ENCODE measurements at regions not wholly inside any gene's neighbourhood (a gene's known extent, or its start where the extent isn't known, plus 50 kb on each side); places are given as distances from the start of the nearest gene placed in this dataset.

DNA sequence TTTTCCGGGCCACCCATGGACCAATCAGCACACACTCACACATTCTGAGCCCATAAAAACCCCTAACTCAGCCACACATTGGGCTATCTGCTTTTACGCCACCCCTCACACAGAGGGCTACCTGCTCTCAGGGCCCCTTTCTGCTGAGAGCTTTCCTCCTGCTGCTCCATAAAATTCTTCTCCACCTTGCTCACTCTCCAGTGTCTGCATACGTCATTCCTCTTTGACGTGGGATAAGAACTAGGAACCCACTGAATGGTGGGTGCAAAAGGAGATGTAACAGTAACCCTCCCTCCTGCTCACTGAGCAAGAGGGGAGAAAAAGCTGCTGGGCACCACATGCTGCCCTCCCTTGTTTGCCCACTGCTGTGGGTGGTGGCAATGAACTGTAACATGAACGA is 596.7 kb upstream of the TMEM132C start:
- TF ChIP-seq, protein P1, sequence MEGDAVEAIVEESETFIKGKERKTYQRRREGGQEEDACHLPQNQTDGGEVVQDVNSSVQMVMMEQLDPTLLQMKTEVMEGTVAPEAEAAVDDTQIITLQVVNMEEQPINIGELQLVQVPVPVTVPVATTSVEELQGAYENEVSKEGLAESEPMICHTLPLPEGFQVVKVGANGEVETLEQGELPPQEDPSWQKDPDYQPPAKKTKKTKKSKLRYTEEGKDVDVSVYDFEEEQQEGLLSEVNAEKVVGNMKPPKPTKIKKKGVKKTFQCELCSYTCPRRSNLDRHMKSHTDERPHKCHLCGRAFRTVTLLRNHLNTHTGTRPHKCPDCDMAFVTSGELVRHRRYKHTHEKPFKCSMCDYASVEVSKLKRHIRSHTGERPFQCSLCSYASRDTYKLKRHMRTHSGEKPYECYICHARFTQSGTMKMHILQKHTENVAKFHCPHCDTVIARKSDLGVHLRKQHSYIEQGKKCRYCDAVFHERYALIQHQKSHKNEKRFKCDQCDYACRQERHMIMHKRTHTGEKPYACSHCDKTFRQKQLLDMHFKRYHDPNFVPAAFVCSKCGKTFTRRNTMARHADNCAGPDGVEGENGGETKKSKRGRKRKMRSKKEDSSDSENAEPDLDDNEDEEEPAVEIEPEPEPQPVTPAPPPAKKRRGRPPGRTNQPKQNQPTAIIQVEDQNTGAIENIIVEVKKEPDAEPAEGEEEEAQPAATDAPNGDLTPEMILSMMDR (IDR thresholded peaks at IDR 0.05; ENCODE audit: low read length, missing control alignments), result no peak
- no peak for DNase-seq (ENCODE audit: low read depth)

DNA sequence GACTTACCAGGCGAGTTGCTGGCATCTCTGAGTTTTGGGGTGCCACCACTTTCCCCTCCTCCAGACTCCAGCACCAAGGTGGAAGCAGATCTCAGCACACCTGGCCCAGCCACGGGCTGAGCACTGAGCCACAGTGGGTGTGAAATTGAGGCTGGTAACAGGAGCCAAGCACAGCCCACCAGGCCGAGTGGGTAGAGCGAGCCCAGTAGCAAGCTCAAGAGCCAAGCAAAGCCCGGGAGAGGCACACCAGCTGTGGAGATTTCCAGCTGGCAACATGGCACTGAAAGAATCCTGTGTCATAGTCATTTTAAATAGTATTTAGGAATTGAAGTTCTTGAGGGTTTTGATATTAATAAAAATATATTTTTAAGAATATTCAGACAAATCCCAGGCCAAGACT is 596.2 kb upstream of the TMEM132C start:
- TF ChIP-seq, protein P1 (IDR thresholded peaks at IDR 0.05; ENCODE audit: low read length, missing control alignments), result no peak
- no peak for DNase-seq (ENCODE audit: low read depth)
- no peak overlapping the region for H3K4me3 ChIP-seq (replicated peaks; ENCODE audit: low read depth, low read length)

More for the DNA sequence above, 596.7 kb upstream of the TMEM132C start:
- no peak overlapping the region for H3K4me3 ChIP-seq (replicated peaks; ENCODE audit: low read depth, low read length)

DNA sequence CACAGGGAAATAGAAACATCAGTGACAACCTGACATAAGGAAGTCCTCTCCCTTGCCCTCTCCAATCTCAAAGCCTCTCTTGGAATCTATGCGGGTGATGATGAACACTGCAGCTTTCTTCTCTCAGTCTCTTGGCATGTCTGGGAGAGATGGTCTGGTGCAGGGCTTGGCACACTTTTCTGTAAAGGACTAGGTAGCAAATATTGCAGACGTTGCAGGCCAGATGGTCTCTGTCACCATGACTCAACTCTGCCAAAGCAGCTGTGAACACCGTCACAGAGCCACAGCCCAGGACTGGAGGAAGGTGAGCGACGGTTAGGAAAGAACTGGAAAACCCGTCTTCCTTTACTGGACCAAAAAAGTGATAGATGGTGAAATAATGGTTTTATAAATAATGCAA is 591.0 kb upstream of the TMEM132C start:
- no peak overlapping the region for H3K4me3 ChIP-seq (replicated peaks; ENCODE audit: low read depth, low read length)
- TF ChIP-seq, protein P1 (IDR thresholded peaks at IDR 0.05; ENCODE audit: low read length, missing control alignments), result no peak
- no peak for DNase-seq (ENCODE audit: low read depth)

DNA sequence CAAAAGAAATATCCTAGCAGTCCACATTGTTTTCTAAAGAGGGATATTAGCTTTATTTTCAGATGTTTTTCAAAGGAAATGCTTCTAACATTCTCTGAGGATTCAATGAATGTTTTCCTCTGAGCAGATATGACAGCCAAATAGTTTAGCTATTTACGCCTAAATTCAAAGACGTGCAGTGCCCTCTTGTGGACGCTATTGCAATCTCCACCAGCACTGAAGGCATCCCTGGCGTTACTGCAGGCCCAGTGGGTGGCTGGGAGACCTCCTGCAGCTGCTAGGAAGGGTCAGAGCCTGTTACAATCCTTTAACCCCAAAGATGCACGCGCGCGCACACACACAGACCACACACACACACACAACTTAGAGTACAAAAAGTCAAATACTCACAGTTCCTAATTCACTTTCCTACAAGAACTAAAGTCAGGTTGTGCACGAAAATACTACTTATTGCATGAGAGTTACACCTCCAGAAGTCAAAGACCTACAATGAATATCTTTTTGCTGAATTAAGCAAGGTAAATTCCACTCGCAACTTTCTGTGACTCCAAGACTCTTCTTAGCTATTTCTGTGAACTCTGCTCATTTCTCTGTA is 589.3 kb upstream of the TMEM132C start:
- no peak overlapping the region for H3K4me3 ChIP-seq (replicated peaks; ENCODE audit: low read depth, low read length)
- TF ChIP-seq, protein P1 (IDR thresholded peaks at IDR 0.05; ENCODE audit: low read length, missing control alignments), result peak; percentile 55
- DNase-seq (ENCODE audit: low read depth), result peak; percentile 68

DNA sequence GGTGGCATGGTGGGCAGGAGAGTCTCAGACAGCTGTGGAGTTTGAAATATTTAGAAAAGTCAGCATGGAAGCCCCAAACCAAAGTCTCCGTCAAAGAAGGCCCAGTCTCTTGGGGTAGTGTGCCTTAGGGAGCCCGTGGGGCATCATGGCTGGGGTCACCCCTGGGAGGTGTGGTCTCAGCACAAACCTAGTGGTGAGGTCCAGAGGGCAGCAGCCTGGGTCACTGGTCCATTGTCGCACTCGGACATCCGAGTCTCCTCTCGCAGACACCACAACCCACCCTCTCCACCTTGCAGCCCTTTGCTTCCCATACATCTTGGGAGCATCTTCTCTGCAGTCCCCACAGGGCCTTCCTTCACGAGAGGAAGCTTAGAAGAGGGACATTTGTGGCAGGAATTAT is 588.0 kb upstream of the TMEM132C start:
- no peak overlapping the region for H3K4me3 ChIP-seq (replicated peaks; ENCODE audit: low read depth, low read length)
- TF ChIP-seq, protein P1 (IDR thresholded peaks at IDR 0.05; ENCODE audit: low read length, missing control alignments), result no peak
- no peak for DNase-seq (ENCODE audit: low read depth)

DNA sequence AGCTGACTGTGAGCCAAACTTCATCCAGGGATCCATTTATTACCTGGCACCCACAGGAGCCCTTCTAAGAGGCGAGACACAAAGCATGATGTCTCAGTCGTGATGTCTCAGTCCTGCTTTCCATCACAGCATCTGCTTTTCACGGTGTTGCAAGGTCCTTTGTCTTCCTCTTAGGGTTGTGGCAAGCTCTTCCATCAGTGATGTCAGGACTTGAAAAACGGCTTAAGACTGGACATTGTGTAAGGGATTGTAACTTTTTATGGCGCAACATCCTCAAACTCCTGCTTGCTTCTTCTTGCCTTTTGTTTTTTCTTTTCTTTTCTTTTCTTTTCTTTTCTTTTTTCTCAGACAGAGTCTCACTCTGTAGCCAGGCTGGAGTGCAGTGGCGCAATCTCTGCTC is 586.5 kb upstream of the TMEM132C start:
- peak; percentile 10 for DNase-seq (ENCODE audit: low read depth)
- no peak overlapping the region for H3K4me3 ChIP-seq (replicated peaks; ENCODE audit: low read depth, low read length)
- TF ChIP-seq, protein P1 (IDR thresholded peaks at IDR 0.05; ENCODE audit: low read length, missing control alignments), result no peak

DNA sequence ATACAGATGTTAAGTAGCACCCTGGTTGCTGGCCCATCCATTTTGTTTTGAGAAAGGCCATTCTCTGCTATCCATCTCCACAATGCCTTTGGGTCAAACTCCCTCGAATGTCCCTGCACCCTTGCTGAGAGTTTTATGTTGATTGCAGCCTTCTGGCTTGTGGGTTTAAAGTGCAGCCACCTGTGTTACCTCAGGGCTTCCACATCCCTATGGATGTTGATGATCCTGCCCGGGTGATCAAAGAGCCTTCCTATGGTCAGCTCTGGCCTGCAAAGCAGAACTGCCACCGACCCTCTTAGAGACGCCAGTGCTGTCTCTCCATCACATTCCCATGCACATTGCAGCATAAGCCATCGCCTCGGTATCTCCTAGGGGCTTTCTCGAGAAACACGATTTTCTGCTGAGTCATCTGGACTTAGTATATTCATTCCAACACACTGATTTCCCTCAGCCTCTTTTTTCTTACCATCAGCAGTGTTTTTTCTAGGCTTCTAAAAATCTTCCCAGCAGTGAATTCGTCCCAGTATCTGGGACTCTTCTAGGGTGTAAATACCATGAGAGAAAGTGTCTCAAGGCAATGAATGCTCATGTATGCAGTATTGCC is 585.7 kb upstream of the TMEM132C start:
- TF ChIP-seq, protein P1 (IDR thresholded peaks at IDR 0.05; ENCODE audit: low read length, missing control alignments), result no peak
- no peak for DNase-seq (ENCODE audit: low read depth)
- no peak overlapping the region for H3K4me3 ChIP-seq (replicated peaks; ENCODE audit: low read depth, low read length)

All from fibroblast of pulmonary artery (primary cell).